GM10266 (cell line): ENCODE measurements at regions not wholly inside any gene's neighbourhood (a gene's known extent, or its start where the extent isn't known, plus 50 kb on each side); places are given as distances from the start of the nearest gene placed in this dataset.

Source experiments
- DNase-seq: peaks from one replicate; pipeline ENCODE4 v3.0.0; 2012; ENCODE audit errors: extremely low spot score
- CTCF ChIP-seq: IDR thresholded peaks from 2 replicates; pipeline ENCODE4 v1.5.1; 2012; ENCODE audit warnings: mild to moderate bottlenecking, low read depth; ENCODE audit not compliant: control insufficient read depth, insufficient read depth; ENCODE audit errors: missing control alignments

GRCh38 chr5:12237837-12238575 is 333.8 kb upstream of the CTNND2 start:
- TF ChIP-seq CTCF: no peak
- no peak for DNase-seq

- TF ChIP-seq CTCF: no peak
- no peak for DNase-seq
Observed at GRCh38 chr5:12230659-12231058, 326.4 kb upstream of the CTNND2 start.

- TF ChIP-seq CTCF: no peak
Observed at GRCh38 chr5:12217039-12217438, 312.8 kb upstream of the CTNND2 start.

GRCh38 chr5:12214267-12215015 is 310.2 kb upstream of the CTNND2 start:
- no peak for TF ChIP-seq CTCF
- DNase-seq: no peak

More at GRCh38 chr5:12217039-12217438, 312.8 kb upstream of the CTNND2 start:
- DNase-seq: no peak

GRCh38 chr5:12208366-12209100 is 304.3 kb upstream of the CTNND2 start:
- no peak for TF ChIP-seq CTCF

GRCh38 chr5:12204761-12205160 is 300.5 kb upstream of the CTNND2 start:
- no peak for DNase-seq
- no peak for TF ChIP-seq CTCF

More at GRCh38 chr5:12208366-12209100, 304.3 kb upstream of the CTNND2 start:
- DNase-seq: no peak
